GM12864 (cell line): ENCODE measurements at regions not wholly inside any gene's neighbourhood (a gene's known extent, or its start where the extent isn't known, plus 50 kb on each side); places are given as distances from the start of the nearest gene placed in this dataset.
"Not testable (repeated sequence)": the region's sequence is repeated elsewhere in the genome, so short reads cannot be mapped to it uniquely, and the experiment has no call there.

Experiments used
- DNase-seq: peaks from one replicate; pipeline ENCODE4 v3.0.0-alpha.2; 2011; ENCODE audit warnings: low read depth
- H3K4me3 ChIP-seq: 2 replicates; pipeline ENCODE4 v1.5.1; 2011; ENCODE audit warnings: mild to moderate bottlenecking, low read depth, low read length, control low read depth
- TF ChIP-seq, protein P1 (sequence below): IDR thresholded peaks from 2 replicates; pipeline ENCODE4 v1.5.1; 2011; ENCODE audit warnings: low read depth, mild to moderate bottlenecking, moderate library complexity, low read length, control low read depth, inconsistent platforms; ENCODE audit errors: missing control alignments

- H3K4me3 ChIP-seq, result no peak overlapping the region
- DNase-seq, result no peak
- TF ChIP-seq, protein P1, sequence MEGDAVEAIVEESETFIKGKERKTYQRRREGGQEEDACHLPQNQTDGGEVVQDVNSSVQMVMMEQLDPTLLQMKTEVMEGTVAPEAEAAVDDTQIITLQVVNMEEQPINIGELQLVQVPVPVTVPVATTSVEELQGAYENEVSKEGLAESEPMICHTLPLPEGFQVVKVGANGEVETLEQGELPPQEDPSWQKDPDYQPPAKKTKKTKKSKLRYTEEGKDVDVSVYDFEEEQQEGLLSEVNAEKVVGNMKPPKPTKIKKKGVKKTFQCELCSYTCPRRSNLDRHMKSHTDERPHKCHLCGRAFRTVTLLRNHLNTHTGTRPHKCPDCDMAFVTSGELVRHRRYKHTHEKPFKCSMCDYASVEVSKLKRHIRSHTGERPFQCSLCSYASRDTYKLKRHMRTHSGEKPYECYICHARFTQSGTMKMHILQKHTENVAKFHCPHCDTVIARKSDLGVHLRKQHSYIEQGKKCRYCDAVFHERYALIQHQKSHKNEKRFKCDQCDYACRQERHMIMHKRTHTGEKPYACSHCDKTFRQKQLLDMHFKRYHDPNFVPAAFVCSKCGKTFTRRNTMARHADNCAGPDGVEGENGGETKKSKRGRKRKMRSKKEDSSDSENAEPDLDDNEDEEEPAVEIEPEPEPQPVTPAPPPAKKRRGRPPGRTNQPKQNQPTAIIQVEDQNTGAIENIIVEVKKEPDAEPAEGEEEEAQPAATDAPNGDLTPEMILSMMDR, result no peak
Measured at GRCh38 chr10:25843551-25844170, 90.4 kb upstream of the MYO3A start.

DNA sequence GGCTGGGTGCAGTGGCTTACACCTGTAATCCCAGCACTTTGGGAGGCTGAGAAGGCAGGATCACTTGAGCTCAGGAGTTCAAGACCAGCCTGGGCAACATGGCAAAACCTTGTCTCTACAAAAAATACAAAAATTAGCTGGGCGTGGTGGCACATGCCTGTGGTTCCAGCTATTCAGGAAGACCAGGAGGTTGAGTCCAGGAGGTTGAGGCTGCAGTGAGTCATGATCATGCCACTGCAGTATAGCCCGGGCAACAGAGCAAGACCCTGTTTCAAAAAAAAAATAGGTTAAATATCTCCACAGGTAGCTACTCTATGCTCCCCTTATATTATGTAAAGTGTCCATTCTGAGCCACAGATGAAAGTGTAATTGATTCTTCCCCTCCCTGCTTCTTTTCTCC lies 89.3 kb upstream of the MYO3A start:
- not testable (repeated sequence) for H3K4me3 ChIP-seq, DNase-seq

- no peak for DNase-seq
- TF ChIP-seq, protein P1, result no peak
- H3K4me3 ChIP-seq, result no peak overlapping the region
Measured at GRCh38 chr10:25849268-25849667, 84.8 kb upstream of the MYO3A start.

DNA sequence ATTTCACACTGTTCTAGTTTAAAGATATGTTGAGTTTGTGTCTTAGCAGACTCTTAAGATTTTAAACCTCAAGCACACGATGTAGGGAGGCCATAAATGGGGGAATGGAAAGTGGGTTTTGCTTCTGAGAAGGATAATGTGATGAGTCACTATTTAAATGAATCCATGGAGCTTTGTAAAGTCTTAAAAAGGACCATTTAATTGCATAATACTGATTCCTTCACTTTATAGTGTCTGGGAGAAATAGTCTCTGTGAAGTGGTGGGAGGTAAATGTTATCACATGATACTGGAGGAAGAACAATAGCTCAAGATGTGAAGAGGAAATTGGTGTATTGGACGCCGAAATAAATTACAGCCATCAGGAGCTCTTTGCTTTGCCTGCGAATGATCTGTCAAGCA lies 84.0 kb upstream of the MYO3A start:
- H3K4me3 ChIP-seq, result no peak overlapping the region
- TF ChIP-seq, protein P1, result no peak
- DNase-seq, result no peak

GRCh38 chr10:25851548-25851947 lies 82.5 kb upstream of the MYO3A start:
- TF ChIP-seq, protein P1, result no peak
- H3K4me3 ChIP-seq, result no peak overlapping the region

GRCh38 chr10:25852364-25852941 lies 81.6 kb upstream of the MYO3A start:
- TF ChIP-seq, protein P1, result no peak
- no peak overlapping the region for H3K4me3 ChIP-seq
- DNase-seq, result no peak

More at GRCh38 chr10:25851548-25851947, 82.5 kb upstream of the MYO3A start:
- no peak for DNase-seq

- TF ChIP-seq, protein P1, result no peak
Measured at GRCh38 chr10:25858076-25858475, 76.0 kb upstream of the MYO3A start.

More at GRCh38 chr10:25858076-25858475, 76.0 kb upstream of the MYO3A start:
- no peak for DNase-seq
- H3K4me3 ChIP-seq, result no peak overlapping the region
